Kidney epithelial cell (primary cell): ENCODE measurements at regions not wholly inside any gene's neighbourhood (a gene's known extent, or its start where the extent isn't known, plus 50 kb on each side); places are given as distances from the start of the nearest gene placed in this dataset.

ENCODE experiments used
- DNase-seq: peaks from one replicate; pipeline ENCODE4 v3.0.0-alpha.2; 2010; ENCODE audit warnings: low read depth
- H3K27me3 ChIP-seq: 2 replicates; pipeline ENCODE4 v1.6.0; 2011; ENCODE audit warnings: low read length; ENCODE audit not compliant: control insufficient read depth, insufficient read depth
- H3K36me3 ChIP-seq: 2 replicates; pipeline ENCODE4 v1.5.1; 2011; ENCODE audit warnings: low read length; ENCODE audit not compliant: control insufficient read depth, insufficient read depth
- H3K4me3 ChIP-seq: 2 replicates; pipeline ENCODE4 v1.5.1; 2011; ENCODE audit warnings: low read depth, mild to moderate bottlenecking, control low read depth, low read length
- TF ChIP-seq, protein P1 (sequence below): IDR thresholded peaks from 2 replicates; pipeline ENCODE4 v1.5.1; 2011; ENCODE audit warnings: mild to moderate bottlenecking, moderate library complexity, low read length, control low read depth, inconsistent platforms; ENCODE audit not compliant: insufficient read depth, poor library complexity, severe bottlenecking

GRCh38 chr13:104847922-104848321, 1687.5 kb downstream of the EFNB2 start:
- H3K4me3 ChIP-seq = no peak overlapping the region
- TF ChIP-seq, protein P1, sequence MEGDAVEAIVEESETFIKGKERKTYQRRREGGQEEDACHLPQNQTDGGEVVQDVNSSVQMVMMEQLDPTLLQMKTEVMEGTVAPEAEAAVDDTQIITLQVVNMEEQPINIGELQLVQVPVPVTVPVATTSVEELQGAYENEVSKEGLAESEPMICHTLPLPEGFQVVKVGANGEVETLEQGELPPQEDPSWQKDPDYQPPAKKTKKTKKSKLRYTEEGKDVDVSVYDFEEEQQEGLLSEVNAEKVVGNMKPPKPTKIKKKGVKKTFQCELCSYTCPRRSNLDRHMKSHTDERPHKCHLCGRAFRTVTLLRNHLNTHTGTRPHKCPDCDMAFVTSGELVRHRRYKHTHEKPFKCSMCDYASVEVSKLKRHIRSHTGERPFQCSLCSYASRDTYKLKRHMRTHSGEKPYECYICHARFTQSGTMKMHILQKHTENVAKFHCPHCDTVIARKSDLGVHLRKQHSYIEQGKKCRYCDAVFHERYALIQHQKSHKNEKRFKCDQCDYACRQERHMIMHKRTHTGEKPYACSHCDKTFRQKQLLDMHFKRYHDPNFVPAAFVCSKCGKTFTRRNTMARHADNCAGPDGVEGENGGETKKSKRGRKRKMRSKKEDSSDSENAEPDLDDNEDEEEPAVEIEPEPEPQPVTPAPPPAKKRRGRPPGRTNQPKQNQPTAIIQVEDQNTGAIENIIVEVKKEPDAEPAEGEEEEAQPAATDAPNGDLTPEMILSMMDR = no peak
- H3K36me3 ChIP-seq = no peaks in the 10 kb centered on the region
- DNase-seq = no peak
- no peaks in the 10 kb centered on the region for H3K27me3 ChIP-seq

DNA sequence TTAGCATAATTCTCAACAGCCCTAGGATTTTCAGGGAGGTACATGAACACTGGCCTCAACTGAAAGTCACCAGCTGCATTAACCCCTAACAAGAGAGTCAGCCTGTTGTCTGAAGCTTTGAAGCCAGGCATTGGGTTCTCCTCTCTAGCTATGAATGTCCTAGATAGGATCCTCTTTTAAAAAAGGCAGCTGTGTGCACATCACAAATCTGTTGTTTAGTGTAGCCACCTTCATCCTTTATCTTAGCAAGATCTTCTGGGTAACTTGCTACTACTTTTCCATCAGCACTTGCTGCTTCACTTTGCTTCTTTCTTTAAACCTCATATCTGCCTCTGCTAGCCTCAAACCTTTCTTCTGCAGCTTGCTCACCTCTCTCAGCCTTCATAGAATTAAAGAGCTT, 1692.1 kb downstream of the EFNB2 start:
- Histone ChIP-seq H3K36me3 (no peaks in the 10 kb centered on the region), H3K4me3 (no peak overlapping the region), H3K27me3 (no peaks in the 10 kb centered on the region)
- TF ChIP-seq, protein P1 = no peak
- DNase-seq = no peak

DNA sequence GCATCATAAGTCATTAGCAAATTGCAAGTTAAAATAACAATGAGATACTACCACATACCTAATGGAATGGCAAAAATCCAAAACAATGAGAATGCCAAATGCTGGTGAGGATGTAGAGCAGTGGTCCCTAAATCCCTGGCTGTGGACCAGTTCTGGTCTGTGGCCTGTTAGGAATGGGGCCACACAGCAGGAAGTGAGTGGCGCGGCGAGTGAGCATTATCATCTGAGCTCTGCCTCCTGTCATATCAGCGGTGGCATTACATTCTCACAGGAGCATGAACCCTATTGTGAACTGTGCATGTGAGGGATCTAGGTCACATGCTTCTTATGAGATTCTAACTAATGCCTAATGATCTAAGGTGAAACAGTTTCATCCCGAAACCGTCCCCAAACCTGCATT, 1694.4 kb downstream of the EFNB2 start:
- H3K4me3 ChIP-seq = no peak overlapping the region
- TF ChIP-seq, protein P1 = no peak
- no peak for DNase-seq
- no peaks in the 10 kb centered on the region for H3K27me3 ChIP-seq
- H3K36me3 ChIP-seq = no peaks in the 10 kb centered on the region

DNA sequence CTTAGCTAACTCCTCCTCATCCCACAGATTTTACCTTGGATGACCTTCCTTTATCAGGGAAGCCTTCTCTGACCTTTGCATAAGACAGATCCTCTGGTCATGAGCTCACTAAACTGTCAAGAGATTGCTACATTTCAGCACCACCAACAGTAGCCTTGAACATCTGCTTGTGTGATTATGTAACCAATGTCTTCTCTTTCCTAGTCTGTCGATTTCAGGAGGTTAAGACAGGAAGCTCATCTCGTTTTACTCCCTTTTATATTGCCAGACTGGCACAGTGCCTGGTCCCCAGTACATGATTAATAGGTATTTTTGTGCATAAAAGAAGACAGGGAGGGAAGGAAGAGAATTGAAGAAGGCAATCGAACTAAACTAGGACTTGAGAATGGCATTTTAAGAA, 1697.7 kb downstream of the EFNB2 start:
- Histone ChIP-seq H3K36me3 (no peaks in the 10 kb centered on the region), H3K4me3 (no peak overlapping the region), H3K27me3 (no peaks in the 10 kb centered on the region)
- TF ChIP-seq, protein P1 = no peak
- DNase-seq = no peak

GRCh38 chr13:104833221-104833620, 1702.2 kb downstream of the EFNB2 start:
- Histone ChIP-seq H3K4me3 (no peak overlapping the region), H3K36me3 (no peaks in the 10 kb centered on the region), H3K27me3 (no peaks in the 10 kb centered on the region)
- TF ChIP-seq, protein P1 = no peak
- no peak for DNase-seq

GRCh38 chr13:104832231-104832630, 1703.2 kb downstream of the EFNB2 start:
- TF ChIP-seq, protein P1 = no peak
- H3K27me3 ChIP-seq = no peaks in the 10 kb centered on the region
- DNase-seq = no peak
- H3K36me3 ChIP-seq = no peaks in the 10 kb centered on the region
- no peak overlapping the region for H3K4me3 ChIP-seq
